NCI-H2196 (cell line): ENCODE measurements at regions not wholly inside any gene's neighbourhood (a gene's known extent, or its start where the extent isn't known, plus 50 kb on each side); places are given as distances from the start of the nearest gene placed in this dataset.
"Not testable (repeated sequence)": the region's sequence is repeated elsewhere in the genome, so short reads cannot be mapped to it uniquely, and the experiment has no call there.

Experiments used
- DNase-seq: peaks from one replicate; lab custom pipeline; 2025; ENCODE audit not compliant: unreplicated experiment; lab: John Stamatoyannopoulos, UW

GRCh38 chr2:153622285-153622684 lies 143.7 kb upstream of the RPRM start:
- DNase-seq, result no peak

DNA sequence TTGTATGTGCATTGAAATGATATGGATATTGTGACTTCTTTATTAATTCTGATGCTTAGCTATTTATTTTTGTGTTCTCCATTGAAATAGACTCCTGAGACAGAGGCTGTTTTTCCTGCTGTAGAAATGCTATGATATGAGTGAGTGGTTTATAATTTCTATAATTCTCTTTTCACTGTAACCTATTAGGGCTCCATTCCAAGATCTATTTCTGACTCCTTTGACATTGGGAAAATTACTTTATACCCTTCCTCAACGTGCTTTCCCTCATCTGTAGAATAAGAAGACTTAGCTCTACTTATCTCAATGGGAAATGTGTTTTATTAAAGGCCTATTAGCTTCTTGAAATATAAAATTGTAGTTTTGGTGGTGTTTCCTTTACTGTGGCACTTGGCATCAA lies 144.5 kb upstream of the RPRM start:
- no peak for DNase-seq

GRCh38 chr2:153626676-153627075 lies 148.1 kb upstream of the RPRM start:
- DNase-seq, result no peak

GRCh38 chr2:153635494-153635893 lies 156.9 kb upstream of the RPRM start:
- DNase-seq, result no peak

DNA sequence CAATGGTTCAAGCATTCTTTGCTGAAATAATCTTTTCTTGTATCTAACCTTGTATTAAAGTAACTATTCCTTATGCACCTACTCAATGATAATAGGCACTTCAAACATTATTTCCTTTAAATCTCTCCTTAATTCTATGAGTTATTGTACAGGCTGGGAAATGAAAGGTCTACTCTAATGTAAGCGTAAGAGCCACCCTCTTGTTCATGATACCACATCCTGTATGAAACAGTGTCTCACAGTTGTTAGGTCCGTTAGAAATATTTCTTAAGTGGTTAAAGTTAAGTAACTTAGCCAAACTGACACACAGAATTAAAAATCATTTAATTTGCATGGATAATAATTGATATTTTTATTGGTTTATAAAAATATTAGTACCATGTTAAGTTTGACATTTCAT lies 162.5 kb upstream of the RPRM start:
- DNase-seq, result no peak

GRCh38 chr2:153644955-153645354 lies 166.4 kb upstream of the RPRM start:
- DNase-seq, result no peak

DNA sequence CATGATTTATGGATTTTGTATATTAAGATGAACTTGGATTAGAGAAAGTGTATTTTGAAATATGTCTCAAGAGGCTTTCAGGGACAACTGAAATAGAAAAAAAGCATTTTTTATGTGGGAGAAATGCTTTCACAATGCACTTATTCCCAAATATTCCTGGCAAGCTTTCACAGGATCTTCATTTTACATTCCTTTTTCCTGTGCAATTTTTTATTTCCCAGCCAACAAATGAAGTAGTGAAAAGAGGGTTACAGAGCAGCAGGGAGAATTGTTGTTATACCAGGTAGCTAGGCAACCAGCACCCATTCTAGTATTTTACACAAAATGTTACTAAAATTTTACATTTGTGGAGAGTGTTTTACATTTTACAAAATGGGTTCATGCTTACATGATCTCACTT lies 167.0 kb upstream of the RPRM start:
- no peak for DNase-seq

- no peak for DNase-seq
Measured at GRCh38 chr2:153657651-153658050, 179.1 kb upstream of the RPRM start.

DNA sequence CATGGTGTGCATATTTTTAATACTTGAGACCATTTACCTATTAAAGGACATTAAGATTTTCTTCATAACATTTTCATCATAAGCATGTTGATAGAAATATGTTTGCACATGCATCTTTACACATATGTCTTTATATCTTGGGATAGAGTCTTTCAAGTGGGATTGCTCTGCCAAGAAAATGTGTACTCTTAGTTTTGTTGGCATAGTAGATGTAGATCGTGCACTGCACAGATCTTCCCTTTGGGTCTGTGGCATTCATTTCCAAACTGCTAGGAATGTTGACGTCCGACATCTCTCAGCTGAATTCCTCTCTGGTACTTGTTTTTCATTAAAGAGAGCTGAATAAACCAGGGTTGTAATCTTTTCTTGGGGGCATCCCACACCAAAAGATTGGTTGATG lies 183.2 kb upstream of the RPRM start:
- DNase-seq, result no peak

DNA sequence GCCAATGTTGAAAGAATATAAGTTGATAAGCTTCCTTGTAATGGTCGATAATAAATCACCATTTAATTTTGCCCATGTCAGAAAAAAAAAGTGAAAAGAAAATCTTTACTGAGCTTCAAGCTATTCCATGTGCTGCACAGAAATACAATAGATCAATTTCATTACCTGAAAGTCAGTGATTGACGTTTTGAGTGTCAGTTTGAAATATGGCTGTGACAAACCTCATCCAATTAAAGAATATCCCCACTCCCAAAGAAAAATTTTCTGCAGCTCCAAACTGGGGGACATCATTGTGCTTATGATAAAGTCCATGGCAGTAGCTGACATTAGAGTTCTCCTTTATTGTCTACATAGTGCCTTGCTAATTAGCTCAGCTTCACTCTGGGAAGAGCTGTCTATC lies 184.8 kb upstream of the RPRM start:
- no peak for DNase-seq

GRCh38 chr2:153664009-153664408 lies 185.4 kb upstream of the RPRM start:
- DNase-seq, result not testable (repeated sequence)

DNA sequence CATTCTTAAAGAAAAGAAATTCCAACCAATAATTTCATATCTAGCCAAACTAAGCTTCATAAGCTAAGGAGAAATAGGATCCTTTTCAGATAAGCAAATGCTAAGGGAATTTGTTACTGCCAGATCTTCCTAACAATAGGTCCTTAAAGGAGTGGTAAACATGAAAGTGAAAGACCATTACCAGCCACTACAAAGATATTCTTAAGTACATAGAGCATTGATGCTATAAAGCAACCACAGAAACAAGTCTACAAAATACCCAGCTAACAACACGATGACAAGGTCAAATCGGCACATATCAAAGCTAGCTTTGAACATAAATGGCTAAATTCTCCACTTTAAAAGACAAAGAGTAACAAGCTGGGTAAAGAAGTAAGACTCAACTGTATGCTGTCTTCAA lies 188.9 kb upstream of the RPRM start:
- DNase-seq, result no peak

- no peak for DNase-seq
Measured at GRCh38 chr2:153668923-153669322, 190.4 kb upstream of the RPRM start.

GRCh38 chr2:153710128-153710527 lies 161.6 kb upstream of the GALNT13 start:
- DNase-seq, result no peak

DNA sequence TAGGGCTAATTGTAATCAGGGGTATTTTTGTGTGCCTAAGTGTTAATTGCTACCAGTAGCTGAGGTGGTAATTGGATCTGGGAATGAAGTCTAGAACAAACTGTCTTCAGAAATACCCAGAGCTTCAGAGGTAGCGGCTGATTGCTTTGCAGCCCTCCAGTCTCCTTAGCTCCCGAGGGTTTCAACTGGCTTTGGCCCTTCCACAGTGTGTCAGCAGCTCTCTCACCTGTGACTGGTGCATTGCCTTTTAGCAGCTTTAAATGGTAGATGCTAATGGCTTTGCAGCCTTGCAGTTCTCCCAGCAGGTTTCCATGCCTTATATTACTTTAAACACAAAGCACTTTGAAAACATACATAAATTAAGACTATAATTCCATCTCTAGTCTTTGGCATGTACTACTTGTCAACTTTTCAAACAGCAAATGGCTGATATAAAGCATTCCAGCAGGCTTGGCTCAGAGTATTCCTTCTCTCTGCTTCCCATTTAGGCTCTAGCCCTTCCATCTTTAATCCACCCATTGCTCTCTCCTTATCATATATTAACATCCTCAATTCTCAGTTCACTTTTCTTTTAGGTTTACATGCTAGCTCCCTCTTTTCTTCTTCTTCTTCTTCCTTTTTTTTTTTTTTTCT lies 156.4 kb upstream of the GALNT13 start:
- no peak for DNase-seq

- DNase-seq, result no peak
Measured at GRCh38 chr2:153717060-153717459, 154.7 kb upstream of the GALNT13 start.

- no peak for DNase-seq
Measured at GRCh38 chr2:153739394-153739793, 132.3 kb upstream of the GALNT13 start.

DNA sequence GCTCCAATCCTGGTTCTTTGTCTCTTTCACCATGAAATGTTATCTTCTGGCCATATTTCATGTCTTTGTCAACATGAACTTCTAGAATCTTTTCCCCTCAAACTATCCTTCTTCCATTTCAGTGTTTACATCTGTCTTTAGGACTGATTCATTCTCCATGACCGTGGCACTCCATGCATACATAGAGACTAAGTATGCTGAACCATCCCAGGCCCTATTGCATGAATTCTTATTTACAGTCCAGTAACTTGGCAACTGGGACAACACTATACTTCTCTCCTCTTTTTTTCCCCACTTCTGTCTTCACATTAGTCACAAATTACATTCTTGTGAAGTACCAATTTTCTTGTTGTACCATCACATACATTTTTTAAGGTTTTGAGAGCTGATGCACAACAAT lies 109.8 kb upstream of the GALNT13 start:
- no peak for DNase-seq

GRCh38 chr2:153766415-153766814 lies 105.3 kb upstream of the GALNT13 start:
- DNase-seq, result no peak

DNA sequence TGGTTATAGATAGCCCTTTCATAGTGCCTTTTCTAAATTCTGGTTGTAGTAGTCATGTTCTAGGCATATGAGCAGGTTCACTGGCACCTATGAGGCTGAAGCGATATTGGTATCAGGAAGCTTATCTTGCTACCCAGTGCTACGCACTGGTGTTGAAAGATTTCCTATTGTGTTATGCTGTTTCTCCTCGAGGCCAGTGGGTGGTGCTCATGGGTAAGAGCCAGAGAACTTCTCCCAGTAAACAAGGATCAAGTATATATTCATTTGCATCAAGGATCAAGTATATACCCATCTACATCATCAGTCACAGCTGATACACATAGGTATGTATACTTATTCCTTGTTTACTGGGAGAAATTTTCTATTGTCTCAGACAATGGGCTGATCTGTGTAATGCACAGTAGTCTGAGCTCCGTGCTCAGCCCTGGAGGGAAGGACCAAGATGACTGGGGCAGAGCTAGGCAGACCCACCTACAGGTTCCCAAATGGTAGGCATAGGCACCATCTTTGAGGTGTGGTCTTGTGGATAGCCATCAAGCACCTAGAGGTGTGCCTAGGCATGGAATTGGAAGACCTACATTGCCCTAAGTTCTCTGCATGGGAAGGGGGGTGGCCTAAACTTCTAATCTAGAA lies 101.2 kb upstream of the GALNT13 start:
- DNase-seq, result no peak

GRCh38 chr2:153780241-153780640 lies 91.5 kb upstream of the GALNT13 start:
- no peak for DNase-seq

DNA sequence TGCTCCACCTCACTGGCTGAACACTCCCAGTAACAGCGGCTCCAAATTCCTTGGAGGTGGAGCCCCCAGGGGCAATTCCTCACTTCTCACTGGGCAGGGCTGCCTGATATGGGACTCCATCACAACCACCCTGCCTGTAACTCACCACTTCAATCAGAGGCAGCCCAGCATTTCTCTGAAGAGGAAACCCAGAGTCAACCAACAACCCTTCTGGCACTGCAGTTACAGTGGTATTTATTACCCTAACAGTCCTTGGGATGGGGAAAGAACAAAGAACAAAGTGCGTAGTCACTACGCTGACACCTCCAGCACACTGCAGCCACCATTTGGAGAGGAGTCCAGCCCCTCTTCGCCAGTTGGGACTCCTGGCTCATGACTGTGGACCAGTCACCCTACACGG lies 85.7 kb upstream of the GALNT13 start:
- no peak for DNase-seq

DNA sequence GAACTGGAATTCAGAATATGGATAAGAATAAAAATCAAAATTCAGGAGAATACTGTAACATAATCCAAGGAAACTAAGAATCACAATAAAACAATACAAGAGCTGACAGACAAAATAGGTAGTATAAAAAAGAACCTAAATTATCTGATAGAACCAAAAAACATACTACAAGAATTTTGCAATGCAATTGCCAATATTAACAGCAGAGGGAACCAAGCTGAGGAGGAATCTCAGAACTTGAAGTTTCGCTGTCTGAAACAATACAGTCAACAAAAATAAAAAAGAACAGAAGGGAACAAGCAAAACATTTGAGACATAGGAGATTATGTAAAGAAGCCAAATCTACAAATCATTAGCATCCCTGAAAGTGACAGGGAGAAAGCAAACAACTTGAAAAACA lies 84.1 kb upstream of the GALNT13 start:
- DNase-seq, result no peak
